Ascending aorta (tissue), 2 donors: ENCODE measurements at regions not wholly inside any gene's neighbourhood (a gene's known extent, or its start where the extent isn't known, plus 50 kb on each side); places are given as distances from the start of the nearest gene placed in this dataset.

Experiments
- DNase-seq, 2 donors: peaks; one replicate each; pipeline ENCODE4 v3.0.0-alpha.2; 2019; ENCODE audit warnings: low spot score in 2 of 2
- H3K27ac ChIP-seq, 2 donors: fragments of 200-600 bp; sonication (generic); one replicate each; pipeline ENCODE4 v1.5.1; 2016 to 2017; ENCODE audit warnings: mild to moderate bottlenecking in 1 of 2
- H3K27me3 ChIP-seq: fragments of 200-600 bp; sonication (generic); one replicate; pipeline ENCODE4 v1.5.1; 2017
- H3K36me3 ChIP-seq, 2 donors: fragments of 200-600 bp; sonication (generic); one replicate each; pipeline ENCODE4 v1.5.1; 2016
- H3K4me1 ChIP-seq, 2 donors: fragments of 200-600 bp; sonication (generic); one replicate each; pipeline ENCODE4 v1.5.1; 2016 to 2017; ENCODE audit warnings: mild to moderate bottlenecking in 1 of 2
- H3K4me3 ChIP-seq, 2 donors: fragments of 200-600 bp; sonication (generic); one replicate each; pipeline ENCODE4 v1.5.1; 2016 to 2017; ENCODE audit warnings: mild to moderate bottlenecking in 1 of 2
- H3K9me3 ChIP-seq, 2 donors: fragments of 200-600 bp; sonication (generic); one replicate each; pipeline ENCODE4 v1.5.1; 2016
- CTCF ChIP-seq, 3 experiments: fragments of 200-600 bp in 2 of 3; fragments of 450-650 bp in 1 of 3; sonication (generic) in 2 of 3; IDR thresholded peaks; one replicate each; pipeline ENCODE4 v1.5.1; 2016 to 2019; ENCODE audit warnings: antibody characterized with exemption in 3 of 3, mild to moderate bottlenecking in 1 of 3, moderate library complexity in 1 of 3
- intact Hi-C: fragments of 100-400 bp; cut with DNase I; formaldehyde crosslinking; loops from one replicate; pipeline ENCODE4 v1.15.1; 2023

DNA sequence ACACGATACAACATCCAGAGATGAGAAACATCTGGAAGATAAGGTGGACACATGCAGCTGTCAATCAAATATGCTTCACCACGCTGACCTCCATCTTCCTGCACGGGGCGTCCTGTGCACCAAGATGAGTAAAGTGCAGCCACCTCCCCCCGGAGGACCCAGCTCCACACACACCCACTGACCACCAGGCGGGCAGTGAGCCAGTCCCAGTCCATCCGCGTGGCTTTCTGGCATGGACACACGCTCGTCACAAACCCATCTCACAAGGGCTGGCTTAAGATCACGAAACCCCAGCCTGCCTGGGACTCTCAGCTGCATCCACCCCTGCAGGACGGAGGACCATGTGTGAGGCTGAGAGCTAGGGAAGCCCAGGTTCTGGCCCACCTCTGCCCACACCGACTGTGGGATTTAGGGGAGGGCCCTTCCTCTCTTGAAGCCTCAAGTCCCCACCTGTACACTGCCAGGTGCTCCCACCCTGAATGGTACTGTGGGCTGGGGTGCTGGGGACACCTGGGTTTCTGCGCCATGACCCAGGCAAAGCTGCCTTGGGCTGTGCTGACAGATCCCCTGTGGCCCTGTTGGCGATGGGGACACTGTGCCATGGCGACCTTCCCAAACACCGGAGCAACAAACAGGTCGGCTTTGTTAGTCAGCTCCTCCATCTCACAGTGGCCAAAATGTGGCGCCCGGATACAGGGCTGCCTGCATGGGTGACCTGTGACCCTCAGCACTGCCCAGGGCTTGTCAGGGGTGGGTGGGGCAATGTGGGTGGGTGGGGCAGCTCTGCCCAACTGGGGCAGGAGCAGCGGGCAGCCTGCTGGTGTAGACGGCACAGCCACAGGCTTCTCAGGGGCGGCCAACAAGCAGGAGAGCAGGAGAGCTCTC is 629.0 kb downstream of the TBC1D22A start:
- intact Hi-C loops, result no loop called here
- H3K4me1 ChIP-seq, result no peaks in the 10 kb centered on the region
- no peaks in the 10 kb centered on the region for H3K9me3 ChIP-seq
- no peak for TF ChIP-seq CTCF (IDR thresholded peaks at IDR 0.05)
- no peak overlapping the region for H3K4me3 ChIP-seq
- no peak overlapping the region for H3K27ac ChIP-seq
- no peak for DNase-seq
- H3K27me3 ChIP-seq, result no peaks in the 10 kb centered on the region
- H3K36me3 ChIP-seq, result no peaks in the 10 kb centered on the region

DNA sequence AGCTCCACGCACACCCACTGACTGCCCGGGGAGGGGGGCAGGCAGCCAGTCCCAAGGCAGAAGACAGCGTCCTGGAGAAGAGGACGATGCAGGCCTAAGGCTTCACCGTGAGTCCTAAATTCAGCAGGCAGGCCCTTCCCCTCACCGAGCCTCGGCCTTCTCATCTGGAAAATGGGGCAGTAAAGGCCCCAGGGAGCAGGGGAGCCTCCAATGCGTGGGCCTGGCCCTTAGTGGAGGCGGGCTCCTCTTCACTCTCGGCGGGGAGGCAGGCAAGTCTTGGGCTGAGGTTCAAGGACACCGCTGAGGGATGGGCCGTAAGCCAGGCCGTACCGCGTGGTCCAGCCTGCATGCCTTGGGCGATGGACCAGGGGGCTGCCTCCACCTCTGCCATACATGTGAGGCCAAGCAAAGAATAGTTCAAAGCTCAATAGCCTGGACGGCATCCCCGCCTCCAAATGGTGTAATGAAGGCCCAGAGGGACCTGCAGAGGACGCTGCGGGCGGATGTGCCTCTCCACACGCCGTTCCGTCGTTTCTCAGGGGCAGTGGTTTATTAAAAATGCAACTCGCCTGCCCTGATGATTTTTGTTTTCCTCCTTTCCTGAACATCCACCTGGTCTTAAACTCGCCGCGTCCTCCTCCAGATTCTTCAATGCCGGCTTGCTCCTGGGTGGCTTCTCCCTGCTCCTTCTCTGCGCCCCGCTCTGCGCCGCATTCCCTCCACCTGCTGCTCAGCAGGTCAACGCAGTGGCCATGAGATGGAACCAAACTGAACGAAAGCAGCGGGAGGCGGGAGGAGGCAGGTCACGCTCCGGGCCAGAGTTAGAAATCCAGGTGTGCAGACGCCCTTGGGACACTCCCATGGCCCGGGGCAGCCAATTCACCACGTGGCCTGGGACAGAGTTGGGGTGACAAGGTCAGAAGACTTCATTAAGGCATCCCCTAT is 627.8 kb downstream of the TBC1D22A start:
- intact Hi-C loops, result no loop called here
- TF ChIP-seq CTCF (IDR thresholded peaks at IDR 0.05), result no peak
- no peak for DNase-seq
- no peaks in the 10 kb centered on the region for H3K36me3 ChIP-seq
- no peak overlapping the region for H3K27ac ChIP-seq
- no peak overlapping the region for H3K4me3 ChIP-seq
- H3K27me3 ChIP-seq, result no peaks in the 10 kb centered on the region
- no peaks in the 10 kb centered on the region for H3K9me3 ChIP-seq
- H3K4me1 ChIP-seq, result no peaks in the 10 kb centered on the region

DNA sequence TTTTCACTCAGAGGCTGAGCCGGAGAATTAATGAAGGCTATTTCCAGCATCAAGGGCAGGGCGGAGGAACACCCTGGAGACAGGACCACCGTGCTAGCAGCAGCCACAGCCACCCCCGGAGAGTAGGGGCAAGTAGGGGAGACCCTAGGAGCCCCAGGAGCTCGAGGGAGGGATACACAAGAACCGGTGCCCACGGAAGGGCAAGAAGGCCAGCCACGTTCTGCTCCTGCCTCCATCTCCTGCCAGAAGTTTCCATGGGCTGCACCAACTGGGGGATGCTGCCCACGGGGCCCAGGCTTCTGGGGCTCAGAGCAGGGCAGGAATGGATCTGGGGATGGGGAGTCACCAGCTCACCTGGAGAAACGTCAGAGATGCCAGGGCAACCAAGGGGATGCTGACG is 626.8 kb downstream of the TBC1D22A start:
- H3K9me3 ChIP-seq, result no peaks in the 10 kb centered on the region
- H3K27me3 ChIP-seq, result no peaks in the 10 kb centered on the region
- no peak for DNase-seq
- intact Hi-C loops, result no loop called here
- TF ChIP-seq CTCF (IDR thresholded peaks at IDR 0.05), result no peak
- no peak overlapping the region for H3K4me3 ChIP-seq
- no peak overlapping the region for H3K27ac ChIP-seq
- no peaks in the 10 kb centered on the region for H3K4me1 ChIP-seq
- no peaks in the 10 kb centered on the region for H3K36me3 ChIP-seq

DNA sequence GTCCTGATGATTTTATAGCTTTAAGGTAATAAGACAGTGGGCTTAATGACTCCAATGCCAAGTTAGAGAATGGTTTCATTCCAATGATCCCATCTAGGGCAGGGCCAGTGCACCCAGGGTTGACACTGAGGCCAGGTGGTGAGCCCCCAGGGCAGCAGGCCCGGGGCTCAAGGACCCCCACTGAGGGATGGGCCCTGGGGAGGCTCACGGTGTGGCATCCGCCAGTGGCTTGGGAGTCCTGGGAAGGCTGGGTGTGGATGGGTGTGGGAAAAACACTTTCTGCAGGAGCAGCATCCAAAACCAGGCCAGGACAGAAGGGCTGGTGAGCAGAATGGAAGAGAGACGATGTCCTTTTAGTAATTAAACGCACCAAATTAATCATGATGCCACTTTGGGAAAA is 626.3 kb downstream of the TBC1D22A start:
- Histone ChIP-seq H3K36me3 (no peaks in the 10 kb centered on the region), H3K9me3 (no peaks in the 10 kb centered on the region), H3K4me1 (no peaks in the 10 kb centered on the region), H3K27ac (no peak overlapping the region), H3K27me3 (no peaks in the 10 kb centered on the region), H3K4me3 (no peak overlapping the region)
- TF ChIP-seq CTCF (IDR thresholded peaks at IDR 0.05), result no peak
- DNase-seq, result no peak
- intact Hi-C loops, result no loop called here

- no peaks in the 10 kb centered on the region for H3K36me3 ChIP-seq
- H3K27ac ChIP-seq, result no peak overlapping the region
- intact Hi-C loops, result no loop called here
- TF ChIP-seq CTCF (IDR thresholded peaks at IDR 0.05), result no peak
- H3K4me1 ChIP-seq, result no peaks in the 10 kb centered on the region
- H3K27me3 ChIP-seq, result no peaks in the 10 kb centered on the region
- no peak overlapping the region for H3K4me3 ChIP-seq
- DNase-seq, result no peak
- H3K9me3 ChIP-seq, result no peaks in the 10 kb centered on the region
These were observed 625.9 kb downstream of the TBC1D22A start for GRCh38 chr22:47388331-47388730.
